Esophagus (tissue), 2 donors: ENCODE measurements at regions not wholly inside any gene's neighbourhood (a gene's known extent, or its start where the extent isn't known, plus 50 kb on each side); places are given as distances from the start of the nearest gene placed in this dataset.
"Not testable (repeated sequence)": the region's sequence is repeated elsewhere in the genome, so short reads cannot be mapped to it uniquely, and the experiment has no call there.

Source experiments
- H3K27ac ChIP-seq, 2 donors: one replicate each; pipeline ENCODE4 v1.5.1; 2013; ENCODE audit warnings: low read depth in 2 of 2, mild to moderate bottlenecking in 2 of 2, inconsistent platforms in 1 of 2, low read length in 1 of 2, moderate library complexity in 1 of 2
- H3K27me3 ChIP-seq, 2 donors: one replicate each; pipeline ENCODE4 v1.6.1; 2013; ENCODE audit warnings: low read length in 2 of 2, control low read depth in 1 of 2, mild to moderate bottlenecking in 1 of 2; ENCODE audit not compliant: insufficient read depth in 2 of 2, control insufficient read depth in 1 of 2
- H3K36me3 ChIP-seq, 2 donors: one replicate each; pipeline ENCODE4 v1.6.1; 2013; ENCODE audit warnings: low read length in 1 of 2; ENCODE audit not compliant: control insufficient read depth in 2 of 2, insufficient read depth in 2 of 2
- H3K4me1 ChIP-seq, 2 donors: one replicate each; pipeline ENCODE4 v1.6.1; 2013; ENCODE audit warnings: low read length in 1 of 2; ENCODE audit not compliant: control insufficient read depth in 2 of 2, insufficient read depth in 2 of 2
- H3K4me3 ChIP-seq, 2 donors: one replicate each; pipeline ENCODE4 v1.5.1; 2013; ENCODE audit warnings: low read length in 2 of 2, mild to moderate bottlenecking in 2 of 2, low read depth in 1 of 2, moderate library complexity in 1 of 2
- H3K9me3 ChIP-seq, 2 donors: one replicate each; pipeline ENCODE4 v1.6.1; 2013; ENCODE audit warnings: mild to moderate bottlenecking in 2 of 2, low read depth in 1 of 2, low read length in 1 of 2, moderate library complexity in 1 of 2; ENCODE audit not compliant: control insufficient read depth in 2 of 2, insufficient read depth in 1 of 2
- WGBS, 2 donors: extraction: QIAGEN DNeasy Blood & Tissue Kit; methylation state at CpG; one replicate each; pipeline ENCODE4 v1.1.7; 2013; 5-methylcytosine and 5-hydroxymethylcytosine counted together
- donor health status: healthy with polysubstance abuse.
- donor health status: Bipolar disorder and iron deficiency.

DNA sequence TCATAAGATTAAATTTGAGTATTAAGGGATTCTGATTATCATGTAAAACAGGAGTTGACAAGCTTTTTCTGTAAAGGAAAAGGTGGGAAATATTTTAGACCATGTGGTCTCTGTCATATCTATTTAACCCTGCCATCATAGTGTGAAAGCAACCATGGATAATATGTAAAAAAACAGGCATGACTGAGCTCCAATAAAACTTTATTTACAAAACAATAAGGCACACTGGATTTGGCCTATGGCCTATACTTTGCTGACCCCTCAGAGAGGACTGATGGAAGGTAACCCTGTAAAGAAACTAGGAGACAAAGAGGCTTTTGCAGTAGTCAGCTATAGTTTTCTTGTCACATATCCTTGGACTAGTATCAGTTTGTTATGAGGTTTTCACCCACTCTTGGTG is 130.5 kb upstream of the CDK13 start:
- Histone ChIP-seq H3K27ac (no peak overlapping the region), H3K9me3 (no peaks in the 10 kb centered on the region), H3K27me3 (no peaks in the 10 kb centered on the region), H3K4me1 (no peaks in the 10 kb centered on the region), H3K36me3 (no peaks in the 10 kb centered on the region), H3K4me3 (no peak overlapping the region)

GRCh38 chr7:39824456-39825200 is 125.4 kb upstream of the CDK13 start:
- Histone ChIP-seq H3K9me3 (no peaks in the 10 kb centered on the region), H3K36me3 (no peaks in the 10 kb centered on the region), H3K4me1 (no peaks in the 10 kb centered on the region), H3K27ac (no peak overlapping the region), H3K27me3 (no peaks in the 10 kb centered on the region), H3K4me3 (no peak overlapping the region)
- WGBS, 2 donors = 81 to 86% methylated on average over 2 of the region's 2 CpGs

DNA sequence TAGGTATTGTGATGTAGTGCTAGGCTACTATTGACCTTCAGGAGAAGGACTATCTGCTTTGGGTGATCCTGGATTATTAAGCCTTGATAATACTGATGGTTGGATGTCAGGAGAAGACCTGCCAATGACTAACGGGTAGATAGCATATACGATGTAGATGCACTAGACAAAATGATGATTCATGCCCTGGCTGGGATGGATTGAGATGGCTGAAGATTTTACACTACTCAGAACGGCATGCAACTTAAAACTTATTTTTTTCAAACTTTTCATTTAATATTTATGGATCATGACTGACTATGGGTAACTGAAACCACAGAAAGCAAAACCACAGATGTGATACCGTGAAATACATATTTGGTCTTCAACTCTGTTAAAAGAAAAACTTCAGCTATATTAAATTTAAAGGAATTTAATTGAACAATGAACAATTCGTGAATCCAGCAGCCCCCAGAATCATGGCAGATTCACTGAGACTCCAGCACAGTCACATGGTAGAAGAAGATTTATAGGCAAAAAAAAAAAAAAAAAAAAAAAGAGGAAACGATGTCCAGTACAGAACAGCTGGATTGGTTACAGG is 124.6 kb upstream of the CDK13 start:
- 58 to 66% methylated on average over 6 of the region's 6 CpGs for WGBS, 2 donors

GRCh38 chr7:39826166-39826565 is 123.9 kb upstream of the CDK13 start:
- Histone ChIP-seq H3K27me3 (no peaks in the 10 kb centered on the region), H3K36me3 (no peaks in the 10 kb centered on the region), H3K9me3 (no peaks in the 10 kb centered on the region), H3K27ac (no peak overlapping the region), H3K4me3 (no peak overlapping the region), H3K4me1 (no peaks in the 10 kb centered on the region)
- 43 to 49% methylated on average over 2 of the region's 2 CpGs for WGBS, 2 donors

More for the DNA sequence above, 124.6 kb upstream of the CDK13 start:
- Histone ChIP-seq H3K36me3 (no peaks in the 10 kb centered on the region), H3K27ac (no peak overlapping the region), H3K4me1 (no peaks in the 10 kb centered on the region), H3K4me3 (no peak overlapping the region), H3K9me3 (no peaks in the 10 kb centered on the region), H3K27me3 (no peaks in the 10 kb centered on the region)

GRCh38 chr7:39827571-39827970 is 122.5 kb upstream of the CDK13 start:
- H3K4me3 ChIP-seq = no peak overlapping the region
- WGBS, 2 donors = 70 to 84% methylated on average over 2 of the region's 2 CpGs

DNA sequence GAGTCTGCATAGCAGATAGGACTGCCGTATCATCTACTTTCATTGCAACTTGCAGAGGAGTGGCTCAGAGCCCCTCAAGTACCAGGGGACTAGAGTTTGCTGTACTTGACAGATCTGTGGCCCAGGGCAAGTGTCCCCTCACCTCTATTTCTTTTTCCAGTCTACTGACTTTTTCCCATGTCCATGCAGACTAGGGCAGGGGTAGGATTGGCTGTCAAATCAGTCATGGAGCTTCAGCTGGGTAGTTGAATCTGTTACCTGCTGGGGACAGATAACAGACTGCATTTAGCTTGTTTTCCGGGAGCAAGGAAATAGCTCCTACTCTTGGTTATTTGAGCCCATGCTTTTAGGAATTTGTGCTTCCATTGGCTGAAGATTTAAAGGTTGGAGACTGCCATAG is 121.0 kb upstream of the CDK13 start:
- no peaks in the 10 kb centered on the region for H3K4me1 ChIP-seq
- H3K27ac ChIP-seq = no peak overlapping the region
- H3K9me3 ChIP-seq = no peaks in the 10 kb centered on the region
- H3K36me3 ChIP-seq = no peaks in the 10 kb centered on the region
- no peak overlapping the region for H3K4me3 ChIP-seq
- WGBS, 2 donors = 94 to 100% methylated on average over 2 of the region's 2 CpGs
- H3K27me3 ChIP-seq = no peaks in the 10 kb centered on the region

More at GRCh38 chr7:39827571-39827970, 122.5 kb upstream of the CDK13 start:
- Histone ChIP-seq H3K4me1 (no peaks in the 10 kb centered on the region), H3K27me3 (no peaks in the 10 kb centered on the region), H3K9me3 (no peaks in the 10 kb centered on the region), H3K36me3 (no peaks in the 10 kb centered on the region), H3K27ac (no peak overlapping the region)

GRCh38 chr7:39832519-39833085 is 117.5 kb upstream of the CDK13 start:
- Histone ChIP-seq H3K4me3 (peak overlapping the region in 1 of 2 donors; percentile 60), H3K4me1 (no peaks in the 10 kb centered on the region), H3K27me3 (no peaks in the 10 kb centered on the region), H3K27ac (no peak overlapping the region), H3K36me3 (no peaks in the 10 kb centered on the region), H3K9me3 (no peaks in the 10 kb centered on the region)
- 57 to 59% methylated on average over 3 of the region's 3 CpGs for WGBS, 2 donors

- not testable (repeated sequence) for H3K9me3 ChIP-seq, H3K4me1 ChIP-seq, H3K36me3 ChIP-seq, H3K27ac ChIP-seq, H3K27me3 ChIP-seq
- H3K4me3 ChIP-seq = peak overlapping the region; percentile 46 to 60
- WGBS, 2 donors = 1% methylated on average over 58 to 71 of the region's 71 CpGs
Measured at GRCh38 chr7:39833180-39833799, 116.8 kb upstream of the CDK13 start.

DNA sequence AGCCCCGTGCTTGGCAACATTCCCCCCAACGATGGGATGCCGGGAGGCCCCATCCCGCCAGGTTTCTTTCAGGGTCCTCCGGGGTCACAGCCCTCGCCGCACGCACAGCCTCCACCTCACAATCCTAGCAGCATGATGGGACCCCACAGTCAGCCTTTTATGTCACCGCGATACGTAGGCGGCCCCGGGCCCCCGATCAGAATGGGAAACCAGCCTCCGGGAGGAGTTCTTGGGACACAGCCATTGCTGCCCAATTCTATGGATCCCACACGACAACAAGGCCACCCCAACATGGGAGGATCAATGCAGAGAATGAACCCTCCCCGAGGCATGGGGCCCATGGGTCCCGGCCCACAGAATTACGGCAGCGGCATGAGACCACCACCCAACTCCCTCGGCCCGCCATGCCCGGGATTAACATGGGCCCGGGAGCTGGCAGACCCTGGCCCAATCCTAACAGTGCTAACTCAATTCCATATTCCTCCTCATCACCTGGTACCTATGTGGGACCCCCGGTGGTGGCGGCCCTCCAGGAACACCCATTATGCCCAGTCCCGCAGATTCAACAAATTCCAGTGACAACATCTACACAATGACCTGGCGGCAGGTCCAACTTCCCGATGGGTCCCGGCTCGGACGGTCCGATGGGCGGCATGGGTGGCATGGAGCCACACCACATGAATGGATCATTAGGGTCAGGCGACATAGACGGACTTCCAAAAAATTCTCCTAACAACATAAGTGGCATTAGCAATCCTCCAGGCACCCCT is 116.0 kb upstream of the CDK13 start:
- H3K27me3 ChIP-seq = not testable (repeated sequence)

More for the DNA sequence above, 116.0 kb upstream of the CDK13 start:
- not testable (repeated sequence) for H3K4me1 ChIP-seq, H3K9me3 ChIP-seq, H3K36me3 ChIP-seq, H3K27ac ChIP-seq
- 44 to 45% methylated on average over 33 to 36 of the region's 36 CpGs for WGBS, 2 donors
- H3K4me3 ChIP-seq = peak overlapping the region in 1 of 2 donors; percentile 60
